Neural cell (in vitro differentiated cells): ENCODE measurements at regions not wholly inside any gene's neighbourhood (a gene's known extent, or its start where the extent isn't known, plus 50 kb on each side); places are given as distances from the start of the nearest gene placed in this dataset.

Experiments
- H2AFZ ChIP-seq: fragments of 200-600, 300-800 bp; sonication (generic), shearing (Covaris generic); 2 replicates; pipeline ENCODE4 v1.6.0; 2014; ENCODE audit warnings: low read depth, mild to moderate bottlenecking, antibody characterized with exemption, low read length, moderate library complexity
- H3F3A ChIP-seq: fragments of 200-600 bp; shearing (Covaris generic); 2 replicates; pipeline ENCODE4 v1.6.1; 2016; ENCODE audit warnings: mild to moderate bottlenecking, moderate library complexity, mixed read lengths, antibody characterized with exemption, low read length; ENCODE audit not compliant: insufficient read depth, poor library complexity, severe bottlenecking
- H3K27ac ChIP-seq: fragments of 200-600, 300-800 bp; sonication (generic), shearing (Covaris generic); 2 replicates; pipeline ENCODE4 v1.5.1; 2014; ENCODE audit warnings: mild to moderate bottlenecking, low read length, moderate library complexity
- H3K27me3 ChIP-seq: fragments of 300-800, 200-600 bp; sonication (generic), shearing (Covaris generic); 2 replicates; pipeline ENCODE4 v1.6.0; 2014; ENCODE audit warnings: mild to moderate bottlenecking, low read depth, low read length, moderate library complexity; ENCODE audit not compliant: insufficient read depth
- H3K36me3 ChIP-seq: fragments of 300-800, 200-600 bp; sonication (generic), shearing (Covaris generic); 2 replicates; pipeline ENCODE4 v1.5.1; 2014; ENCODE audit warnings: mild to moderate bottlenecking, antibody characterized with exemption, low read length, moderate library complexity; ENCODE audit not compliant: insufficient read depth
- H3K4me2 ChIP-seq: fragments of 300-800, 200-600 bp; sonication (generic), shearing (Covaris generic); 2 replicates; pipeline ENCODE4 v1.6.0; 2014; ENCODE audit warnings: mild to moderate bottlenecking, low read length
- H3K4me3 ChIP-seq: fragments of 300-800, 200-600 bp; sonication (generic), shearing (Covaris generic); 2 replicates; pipeline ENCODE4 v1.5.1; 2014; ENCODE audit warnings: mild to moderate bottlenecking, low read length, moderate library complexity
- H3K79me2 ChIP-seq: fragments of 200-600 bp; shearing (Covaris generic); replicated peaks from 2 replicates; pipeline ENCODE4 v1.6.0; 2014; ENCODE audit warnings: mild to moderate bottlenecking, low read length, moderate library complexity; ENCODE audit not compliant: insufficient read depth
- H3K9ac ChIP-seq: fragments of 300-800, 200-600 bp; sonication (generic), shearing (Covaris generic); 2 replicates; pipeline ENCODE4 v1.6.1; 2016; ENCODE audit warnings: mild to moderate bottlenecking, low read length, mixed read lengths
- H3K9me2 ChIP-seq: fragments of 200-600 bp; shearing (Covaris generic); 2 replicates; pipeline ENCODE4 v1.6.1; 2016; ENCODE audit warnings: mild to moderate bottlenecking, low read length, mixed read lengths; ENCODE audit not compliant: insufficient read depth
- H3K9me3 ChIP-seq: fragments of 200-600, 300-800 bp; sonication (generic), shearing (Covaris generic); 2 replicates; pipeline ENCODE4 v1.6.1; 2016; ENCODE audit warnings: mild to moderate bottlenecking, mixed run types, low read length, moderate library complexity, mixed read lengths
- H4K20me1 ChIP-seq: fragments of 200-600 bp; shearing (Covaris generic); 2 replicates; pipeline ENCODE4 v1.6.1; 2016; ENCODE audit warnings: mild to moderate bottlenecking, mixed run types; ENCODE audit not compliant: insufficient read depth
- CTCF ChIP-seq: fragments of 450-650 bp; IDR thresholded peaks from 2 replicates; pipeline ENCODE4 v1.5.1; 2014; ENCODE audit warnings: antibody characterized with exemption, mild to moderate bottlenecking, moderate library complexity; ENCODE audit not compliant: poor library complexity, severe bottlenecking
- EP300 ChIP-seq: fragments of 450-650 bp; conservative IDR thresholded peaks from 2 replicates; pipeline ENCODE4 v1.6.1; 2014; ENCODE audit warnings: antibody characterized with exemption, mild to moderate bottlenecking, moderate library complexity; ENCODE audit not compliant: poor library complexity, severe bottlenecking
- EZH2 ChIP-seq: fragments of 200-600, 300-800 bp; shearing (Covaris generic), sonication (generic); IDR thresholded peaks from 2 replicates; pipeline ENCODE4 v1.6.1; 2014; ENCODE audit warnings: antibody characterized with exemption, low read length, borderline replicate concordance, mild to moderate bottlenecking; ENCODE audit not compliant: insufficient read depth, poor library complexity, severe bottlenecking
- MXI1 ChIP-seq: fragments of 450-650 bp; conservative IDR thresholded peaks from 2 replicates; pipeline ENCODE4 v1.6.1; 2014; ENCODE audit warnings: antibody characterized with exemption, mild to moderate bottlenecking; ENCODE audit not compliant: poor library complexity, severe bottlenecking
- POLR2AphosphoS5 ChIP-seq: IDR thresholded peaks from 2 replicates; pipeline ENCODE4 v1.6.1; 2012
- RAD21 ChIP-seq: fragments of 450-650 bp; conservative IDR thresholded peaks from 2 replicates; pipeline ENCODE4 v1.6.1; 2014; ENCODE audit warnings: antibody characterized with exemption, mild to moderate bottlenecking, moderate library complexity
- REST ChIP-seq: IDR thresholded peaks from 2 replicates; pipeline ENCODE4 v1.6.1; 2012; ENCODE audit warnings: borderline replicate concordance
- SMC3 ChIP-seq: fragments of 450-650 bp; conservative IDR thresholded peaks from 2 replicates; pipeline ENCODE4 v1.6.1; 2014; ENCODE audit warnings: antibody characterized with exemption, mild to moderate bottlenecking, moderate library complexity; ENCODE audit not compliant: poor library complexity
- TAF1 ChIP-seq: IDR thresholded peaks from 2 replicates; pipeline ENCODE4 v1.6.1; 2012; ENCODE audit warnings: low read depth

GRCh38 chr11:122516686-122517085 is 138.8 kb upstream of the UBASH3B start:
- no peak overlapping the region for H3K27ac ChIP-seq
- no peak overlapping the region for H2AFZ ChIP-seq
- no peaks in the 10 kb centered on the region for H3K9me2 ChIP-seq
- peaks cover 19% of the 10 kb centered on the region for H3K27me3 ChIP-seq
- TF ChIP-seq EZH2, result no peak
- TF ChIP-seq MXI1, result no peak
- no peak for TF ChIP-seq CTCF
- TF ChIP-seq EP300, result no peak
- TF ChIP-seq REST, result no peak
- TF ChIP-seq TAF1, result no peak
- no peak for TF ChIP-seq POLR2AphosphoS5
- no peak for TF ChIP-seq SMC3
- no peak for TF ChIP-seq RAD21
- H3K79me2 ChIP-seq, result no peaks in the 10 kb centered on the region
- H4K20me1 ChIP-seq, result no peaks in the 10 kb centered on the region
- no peak overlapping the region for H3K4me3 ChIP-seq
- no peaks in the 10 kb centered on the region for H3K9me3 ChIP-seq
- no peaks in the 10 kb centered on the region for H3K36me3 ChIP-seq
- H3K9ac ChIP-seq, result no peak overlapping the region
- no peaks in the 10 kb centered on the region for H3F3A ChIP-seq
- H3K4me2 ChIP-seq, result no peak overlapping the region

GRCh38 chr11:122513997-122514396 is 141.5 kb upstream of the UBASH3B start:
- TF ChIP-seq EP300 (no peak), CTCF (no peak), SMC3 (no peak)
- no peak overlapping the region for H3K9ac ChIP-seq
- no peak overlapping the region for H3K27ac ChIP-seq
- H3K4me3 ChIP-seq, result no peak overlapping the region
- no peaks in the 10 kb centered on the region for H4K20me1 ChIP-seq
- no peaks in the 10 kb centered on the region for H3K79me2 ChIP-seq
- H3K27me3 ChIP-seq, result peaks cover 3% of the 10 kb centered on the region
- no peak overlapping the region for H3K4me2 ChIP-seq
- H3K9me2 ChIP-seq, result no peaks in the 10 kb centered on the region
- no peaks in the 10 kb centered on the region for H3F3A ChIP-seq
- no peaks in the 10 kb centered on the region for H3K36me3 ChIP-seq
- H3K9me3 ChIP-seq, result no peaks in the 10 kb centered on the region
- no peak overlapping the region for H2AFZ ChIP-seq
